NT2/D1 (cell line): ENCODE measurements at regions not wholly inside any gene's neighbourhood (a gene's known extent, or its start where the extent isn't known, plus 50 kb on each side); places are given as distances from the start of the nearest gene placed in this dataset.

Experiments
- SUZ12 ChIP-seq: IDR thresholded peaks from 2 replicates; pipeline ENCODE4 v1.6.1; 2011; ENCODE audit not compliant: insufficient read length, insufficient read depth; ENCODE audit errors: extremely low read depth
- YY1 ChIP-seq: IDR thresholded peaks from 2 replicates; pipeline ENCODE4 v1.6.1; 2011; ENCODE audit not compliant: insufficient read length, insufficient read depth

GRCh38 chrX:20500171-20500865 is 233.6 kb upstream of the RPS6KA3 start:
- TF ChIP-seq YY1, result no peak
- TF ChIP-seq SUZ12, result no peak
